ENCODE measurements at regions not wholly inside any gene's neighbourhood (a gene's known extent, or its start where the extent isn't known, plus 50 kb on each side); places are given as distances from the start of the nearest gene placed in this dataset.

GRCh38 chr13:26836626-26837025 is 76.0 kb upstream of the GPR12 start:
- TF ChIP-seq EZH2 (IDR thresholded peaks at IDR 0.05; ENCODE audit: borderline replicate concordance) (no peak), CTCF (IDR thresholded peaks at IDR 0.05; ENCODE audit: poor library complexity) (no peak), EZH2phosphoT487 (IDR thresholded peaks at IDR 0.05; ENCODE audit: low read depth, severe bottlenecking, unreplicated experiment) (no peak)
